ENCODE measurements at regions not wholly inside any gene's neighbourhood (a gene's known extent, or its start where the extent isn't known, plus 50 kb on each side); places are given as distances from the start of the nearest gene placed in this dataset.

DNA sequence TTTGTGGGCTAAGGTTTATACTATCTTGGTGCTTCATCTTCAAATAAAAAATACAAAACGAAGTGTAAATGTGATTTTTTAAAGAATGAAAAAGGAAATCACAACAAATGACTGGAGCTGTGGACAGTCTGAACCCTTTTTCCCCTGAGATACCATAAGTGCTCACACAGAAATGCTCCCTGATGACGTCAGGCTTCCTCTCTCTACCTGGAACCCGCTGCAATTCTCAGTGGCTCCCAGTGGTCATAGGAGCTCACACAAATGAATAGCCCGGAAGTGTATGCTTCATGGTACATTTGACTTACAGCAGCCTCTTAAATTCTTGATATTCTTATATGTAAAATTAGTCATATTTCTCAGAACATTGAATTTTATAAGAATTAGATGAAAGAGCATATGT, 249.7 kb upstream of the GYPC start:
- no peak for DNase-seq (ENCODE audit: low spot score)

DNA sequence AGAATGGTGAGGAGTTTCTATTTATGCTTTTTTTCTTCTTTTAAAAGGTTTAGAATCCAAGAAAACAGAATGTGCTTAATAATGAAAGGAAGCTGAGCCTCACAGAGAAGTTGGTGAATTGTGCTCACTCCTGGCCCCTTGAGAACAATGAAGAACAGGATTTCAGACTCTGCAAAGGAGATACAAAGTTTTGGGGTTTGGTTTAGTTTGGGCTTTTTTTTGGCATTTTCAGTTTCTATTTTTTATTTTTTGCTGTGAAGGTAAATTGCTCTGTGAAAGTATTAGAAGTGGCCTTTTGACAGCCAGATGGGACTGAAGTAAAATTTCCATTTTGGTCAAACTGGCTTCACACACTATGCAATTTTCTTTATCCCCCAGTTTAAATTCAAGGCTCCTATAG, 247.3 kb upstream of the GYPC start:
- DNase-seq (ENCODE audit: low spot score) = no peak

DNA sequence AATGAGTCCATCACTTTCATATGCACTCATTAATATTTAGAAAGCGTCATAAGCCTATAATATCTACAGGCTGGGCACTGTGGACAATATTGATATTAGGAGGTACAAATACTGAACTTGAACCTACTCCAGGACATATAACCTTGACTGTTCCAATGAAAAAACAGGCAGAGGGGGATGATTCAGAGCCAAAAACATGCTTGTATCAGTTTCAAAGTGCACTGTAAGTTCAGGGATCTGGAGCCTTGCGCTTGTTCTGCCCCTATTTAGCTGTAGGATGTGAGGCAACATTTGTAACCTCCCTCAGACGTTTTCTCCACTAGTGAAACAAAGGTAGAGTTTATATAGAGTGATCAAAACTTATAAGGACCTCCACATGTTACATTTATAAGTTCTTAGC, 246.1 kb upstream of the GYPC start:
- no peak for DNase-seq (ENCODE audit: low spot score)

DNA sequence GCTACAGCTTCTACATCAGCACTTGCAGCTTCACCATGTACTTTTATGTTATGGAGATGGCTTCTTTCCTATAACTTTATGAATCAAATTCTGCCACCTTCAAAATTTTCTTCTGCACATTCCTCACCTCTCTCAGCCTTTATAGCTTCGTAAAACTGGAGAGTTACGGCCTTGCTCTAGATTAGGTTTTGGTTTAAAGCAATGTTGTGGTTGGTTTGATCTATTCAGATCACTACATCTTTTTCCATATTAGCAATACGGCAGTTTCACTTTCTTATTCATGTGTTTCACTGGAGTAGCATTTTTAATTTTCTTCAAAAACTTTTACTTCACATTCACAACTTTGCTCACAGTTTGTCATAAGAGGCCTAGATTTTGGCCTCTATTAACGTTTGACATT, 242.9 kb upstream of the GYPC start:
- DNase-seq (ENCODE audit: low spot score) = no peak

DNA sequence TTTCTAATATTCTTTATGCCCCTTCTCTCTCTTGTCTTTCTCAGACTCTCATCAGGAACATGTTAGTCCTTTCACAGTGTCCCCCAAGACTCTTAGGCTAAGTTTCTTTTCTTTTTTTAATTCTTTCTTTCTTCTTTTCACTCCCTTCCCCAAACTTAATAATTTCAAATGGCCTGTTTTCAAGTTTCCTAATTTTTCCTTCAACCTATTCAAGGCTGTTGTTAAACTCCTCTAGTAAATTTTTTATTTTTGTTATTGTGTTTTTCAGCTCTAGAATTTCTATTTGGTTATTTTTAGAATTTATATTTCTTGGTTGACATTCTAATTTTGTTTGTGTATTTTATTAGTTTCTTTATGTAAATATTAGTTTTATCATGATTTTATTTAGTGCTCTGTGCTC, 236.6 kb upstream of the GYPC start:
- no peak for DNase-seq (ENCODE audit: low spot score)

DNA sequence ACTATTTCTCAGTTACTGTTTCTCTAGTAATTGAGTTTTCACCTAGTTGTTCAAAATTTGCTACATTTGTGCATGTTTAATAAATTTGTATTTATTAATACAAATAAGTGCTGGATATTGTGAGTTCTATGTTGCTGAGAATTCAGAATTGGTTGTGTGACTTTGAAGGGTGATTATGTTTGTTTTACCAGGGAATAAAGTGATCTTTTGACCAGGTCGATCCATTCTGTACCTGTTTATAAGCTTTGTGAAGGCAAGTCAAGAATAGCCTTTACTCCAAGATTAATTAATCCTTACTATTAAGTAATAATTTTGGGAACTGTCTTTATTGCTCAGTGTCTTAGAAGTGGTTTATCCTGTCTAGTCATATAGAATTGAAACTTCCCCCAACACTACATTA, 230.0 kb upstream of the GYPC start:
- no peak for DNase-seq (ENCODE audit: low spot score)

DNA sequence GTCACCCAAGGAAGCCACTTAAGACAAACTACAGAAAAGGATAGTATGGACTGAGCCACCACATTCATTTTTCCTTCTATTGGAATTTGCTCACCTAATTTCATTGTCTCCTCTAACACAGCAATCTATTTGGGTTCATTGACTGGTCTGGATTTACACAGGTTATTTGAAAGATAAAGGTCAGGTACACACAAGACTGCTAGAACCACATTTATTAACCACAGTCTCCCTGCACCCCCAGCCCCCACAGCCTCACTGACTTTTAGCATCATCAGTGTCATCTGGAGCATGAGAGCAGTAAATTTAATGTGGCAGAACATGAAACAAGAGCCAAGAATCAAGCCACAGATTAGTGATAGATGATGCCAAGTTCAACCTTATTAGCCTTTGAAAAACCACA, 226.9 kb upstream of the GYPC start:
- DNase-seq (ENCODE audit: low spot score) = no peak

DNA sequence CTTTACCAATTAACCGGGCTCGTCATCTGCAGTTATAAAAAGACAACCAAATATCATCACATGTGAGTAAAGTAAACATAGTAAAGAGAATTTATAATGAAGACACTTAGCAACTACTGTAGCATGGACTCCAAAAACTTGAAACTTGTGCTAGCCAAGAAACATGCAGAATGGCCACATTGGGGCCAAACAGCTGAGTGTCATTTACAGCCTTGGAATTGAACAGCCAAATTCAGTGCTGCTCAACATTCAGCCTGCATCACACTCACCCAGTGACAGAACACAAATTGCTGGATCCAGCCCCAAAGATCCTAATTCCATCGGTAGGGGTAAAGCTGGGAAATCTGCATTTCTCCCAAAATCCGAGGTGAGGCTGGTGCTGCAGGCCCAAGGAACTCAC, 224.8 kb upstream of the GYPC start:
- no peak for DNase-seq (ENCODE audit: low spot score)

DNA sequence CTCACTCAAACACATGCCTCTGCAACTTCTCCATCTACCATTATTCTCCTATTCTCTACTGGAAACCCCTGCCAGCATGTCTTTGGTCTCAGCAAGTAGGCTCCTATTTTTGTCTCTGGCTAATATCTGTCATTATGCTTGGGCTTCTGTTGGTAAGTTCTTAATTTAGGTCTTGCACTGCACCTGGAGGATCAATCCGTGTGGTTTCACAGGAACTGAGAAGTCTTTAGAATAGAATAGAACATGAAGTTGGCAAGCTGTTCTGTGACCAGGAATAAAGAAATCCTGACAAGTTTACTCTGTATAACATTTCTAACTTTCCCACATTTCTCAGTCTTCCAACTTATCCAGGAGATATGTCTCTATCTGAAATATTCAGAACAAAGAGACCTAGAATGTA, 219.5 kb upstream of the GYPC start:
- no peak for DNase-seq (ENCODE audit: low spot score)

DNA sequence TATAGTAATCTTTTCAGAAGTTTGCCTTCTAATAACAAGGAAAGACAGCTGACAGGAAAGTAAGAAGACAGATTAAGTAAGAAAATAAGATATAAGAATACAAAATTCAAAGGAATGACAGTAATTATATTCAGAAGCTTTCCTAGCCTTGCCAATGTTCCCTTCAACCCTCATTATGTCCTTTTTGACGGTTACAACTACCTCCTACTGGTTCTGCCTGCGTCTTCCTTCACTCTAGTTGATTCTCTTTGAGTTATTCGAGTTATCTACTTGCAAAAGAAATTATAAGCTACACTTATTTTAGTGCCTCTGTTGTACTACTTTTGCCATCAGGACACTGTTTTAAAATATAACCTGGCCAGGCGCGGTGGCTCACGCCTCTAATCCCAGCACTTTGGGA, 218.9 kb upstream of the GYPC start:
- no peak for DNase-seq (ENCODE audit: low spot score)

DNA sequence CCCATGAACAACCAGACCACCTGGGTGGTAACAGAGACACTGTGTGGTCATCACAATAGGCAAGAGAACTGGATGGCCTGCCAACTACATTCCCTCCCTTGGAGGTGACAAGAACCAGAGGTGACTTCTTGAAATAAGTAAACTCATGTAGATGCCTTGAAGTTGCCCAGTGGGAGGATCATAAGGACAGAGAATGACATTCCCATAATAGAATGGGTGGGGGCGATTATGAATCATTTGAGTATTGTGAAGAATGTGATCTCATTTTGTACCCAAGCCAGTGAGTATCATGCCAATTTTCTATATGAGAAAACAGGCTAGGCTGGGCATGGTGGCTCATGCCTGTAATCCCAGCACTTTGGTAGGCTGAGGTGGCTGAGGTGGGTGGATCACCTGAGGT, 211.4 kb upstream of the GYPC start:
- DNase-seq (ENCODE audit: low spot score) = no peak

DNA sequence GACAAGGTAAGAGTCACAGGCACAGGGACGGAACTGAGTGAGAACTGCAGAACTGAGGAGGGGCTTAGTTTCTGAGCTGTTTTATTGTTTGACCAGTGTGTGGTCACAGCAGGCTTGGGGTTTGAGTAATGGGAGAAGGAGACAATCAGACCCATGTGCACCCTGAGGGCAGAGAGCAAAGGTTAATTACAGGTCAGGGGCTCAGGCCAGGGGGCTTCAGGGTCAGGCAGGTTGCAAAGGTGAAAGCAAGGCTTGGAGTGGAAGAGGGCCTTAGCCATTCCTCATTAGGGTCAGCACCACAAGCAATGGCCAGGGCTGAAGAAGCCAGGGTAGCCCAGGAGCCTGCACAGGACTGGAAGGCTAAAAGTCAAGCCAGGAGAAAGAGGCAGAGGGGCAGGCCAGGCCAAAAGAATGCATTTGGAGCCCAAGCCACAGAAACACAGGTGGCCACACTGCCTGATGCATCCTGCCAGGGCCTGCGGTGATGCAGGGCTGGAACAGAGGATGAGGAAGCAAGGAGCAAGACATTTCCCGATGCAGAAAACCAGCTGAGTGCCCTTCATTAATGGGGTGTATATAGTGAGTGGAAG, 209.8 kb upstream of the GYPC start:
- no peak for DNase-seq (ENCODE audit: low spot score)

DNA sequence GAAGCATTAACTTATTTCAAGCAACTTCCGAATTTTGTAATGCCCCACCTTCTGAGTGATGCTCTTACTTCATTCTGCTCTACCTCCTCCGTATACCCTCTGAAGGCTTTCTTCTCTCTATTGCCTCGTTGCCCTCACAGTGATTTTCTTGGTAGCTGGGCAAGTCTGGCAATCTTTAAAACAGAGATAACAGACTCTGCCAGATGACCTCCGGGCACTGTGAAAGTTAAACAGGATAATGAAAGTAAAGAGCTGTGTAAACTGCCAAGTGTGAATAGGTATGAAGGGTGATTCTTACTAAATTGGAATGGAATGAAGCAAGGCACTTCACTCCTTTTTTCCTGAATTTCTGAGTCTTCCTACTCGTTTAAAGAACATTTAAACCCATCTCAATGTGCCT, 207.3 kb upstream of the GYPC start:
- no peak for DNase-seq (ENCODE audit: low spot score)

DNA sequence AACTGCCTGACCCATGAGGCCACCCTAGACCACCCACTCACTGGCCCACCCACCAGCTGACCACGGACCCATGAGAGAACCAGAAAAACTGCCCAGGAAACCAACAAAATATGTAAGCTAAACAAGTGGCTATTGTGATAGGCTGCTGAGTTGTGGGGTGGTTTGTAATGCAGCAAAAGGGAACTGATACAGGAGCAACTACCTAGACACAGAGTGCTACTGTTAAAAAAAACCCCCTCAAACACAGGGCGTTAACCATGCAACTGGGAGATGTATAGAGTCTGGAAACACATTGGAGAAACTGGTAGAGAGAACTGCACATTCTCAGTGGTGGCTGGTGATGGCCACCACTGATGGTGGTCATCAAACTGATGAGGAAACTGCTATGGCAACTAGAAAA, 206.3 kb upstream of the GYPC start:
- no peak for DNase-seq (ENCODE audit: low spot score)

DNA sequence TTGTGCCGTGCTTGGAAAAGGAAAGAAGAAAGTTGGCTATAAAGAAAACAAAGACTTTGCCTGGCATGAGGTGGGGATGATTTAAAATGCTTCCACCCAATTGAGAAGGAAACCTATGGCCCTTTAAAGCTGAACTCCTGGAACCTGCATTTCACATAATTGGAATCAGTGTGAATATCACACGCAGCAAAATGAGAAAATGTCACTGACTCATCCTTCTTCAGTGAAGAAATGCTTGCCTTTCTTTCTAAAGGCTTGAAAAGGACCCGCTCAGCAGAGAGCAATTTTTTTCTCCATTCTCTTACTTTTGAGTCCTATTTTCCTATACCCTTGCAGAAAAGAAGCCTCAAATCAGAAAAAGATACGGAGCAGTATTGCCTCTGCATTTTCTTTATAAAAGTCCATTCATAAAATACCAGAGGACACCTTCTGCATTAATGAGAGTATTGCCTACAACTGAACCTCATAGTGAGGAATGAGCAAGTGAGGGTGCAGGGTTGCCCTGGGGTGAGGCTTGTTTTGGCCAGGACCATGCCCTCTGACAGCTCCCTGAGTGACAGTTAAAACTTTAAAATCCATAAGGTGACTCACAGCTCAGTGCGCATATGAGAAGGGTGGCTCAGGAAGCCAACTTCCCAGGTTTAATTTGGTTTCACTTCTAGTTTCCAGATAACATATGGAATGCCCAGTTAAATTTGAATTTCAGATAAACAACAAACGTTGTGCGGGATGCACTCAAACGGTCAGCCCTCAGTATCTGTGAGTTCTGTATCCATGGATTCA, 191.9 kb upstream of the GYPC start:
- DNase-seq (ENCODE audit: low spot score) = no peak

DNA sequence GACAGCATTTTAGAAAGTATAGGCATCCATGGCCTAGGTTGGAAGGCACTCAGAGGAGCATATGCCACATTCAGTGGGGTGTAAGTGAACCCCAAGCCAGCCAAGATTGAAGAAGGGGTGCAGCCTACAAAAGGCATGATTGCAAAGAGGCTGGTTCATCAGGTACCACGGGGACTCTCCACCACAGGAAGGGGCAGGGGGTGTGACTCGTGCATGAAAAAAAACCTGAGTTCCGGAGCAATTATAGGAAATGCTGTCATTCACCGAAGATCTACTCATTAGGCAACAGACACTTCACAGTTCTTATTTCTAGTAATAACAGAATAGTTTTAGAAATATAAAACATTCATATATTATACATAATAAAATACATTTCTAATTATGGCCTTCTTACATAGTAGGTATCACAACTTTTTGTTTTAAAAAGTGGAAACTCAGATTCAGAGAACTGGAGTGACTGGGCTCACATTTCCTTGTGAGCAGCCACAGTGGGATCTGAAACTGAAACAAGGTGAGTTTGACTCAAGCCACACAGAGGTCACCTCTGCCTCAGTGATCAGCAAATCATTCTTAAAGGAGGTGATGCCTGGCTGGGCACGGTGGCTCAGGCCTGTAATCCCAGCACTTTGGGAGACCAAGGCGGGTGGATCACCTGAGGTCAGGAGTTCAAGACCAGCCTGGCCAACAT, 188.4 kb upstream of the GYPC start:
- DNase-seq (ENCODE audit: low spot score) = no peak

DNA sequence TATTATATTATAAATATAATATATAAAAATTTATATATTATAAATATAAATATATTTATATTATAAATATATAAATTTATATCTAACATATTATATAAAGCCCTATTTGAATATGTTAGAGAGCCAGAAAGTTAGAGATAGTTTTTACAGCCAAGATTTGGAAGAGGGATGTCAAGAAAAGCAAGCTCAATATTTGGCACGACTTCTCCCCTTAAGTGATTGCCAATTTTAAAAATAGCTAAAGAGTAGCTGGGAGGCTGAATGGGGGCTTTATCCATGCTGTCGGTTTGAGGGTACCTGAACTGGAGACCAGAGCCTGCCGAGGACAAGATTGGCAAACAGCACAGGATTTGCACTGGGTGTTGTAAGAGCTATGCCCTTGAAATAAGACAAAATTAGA, 180.9 kb upstream of the GYPC start:
- DNase-seq (ENCODE audit: low spot score) = no peak

DNA sequence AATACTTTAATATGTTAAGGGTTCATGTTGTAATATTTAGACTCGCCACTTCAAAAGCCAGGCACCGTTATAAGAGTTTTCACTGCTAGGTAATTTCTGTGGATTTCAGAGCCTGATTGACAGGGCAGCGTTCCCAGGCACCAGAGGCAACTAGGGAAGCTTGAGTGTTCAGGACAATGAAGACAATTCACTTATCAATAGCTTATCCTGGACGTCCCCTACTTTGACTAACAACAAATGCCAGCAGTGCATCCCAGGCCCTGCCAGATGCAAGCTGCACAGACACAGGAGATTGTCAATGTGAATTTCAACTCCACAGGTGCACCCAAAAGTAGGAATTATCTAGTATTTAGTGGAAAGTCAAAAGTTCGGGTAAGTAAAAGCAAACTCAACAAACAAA, 179.3 kb upstream of the GYPC start:
- no peak for DNase-seq (ENCODE audit: low spot score)

DNA sequence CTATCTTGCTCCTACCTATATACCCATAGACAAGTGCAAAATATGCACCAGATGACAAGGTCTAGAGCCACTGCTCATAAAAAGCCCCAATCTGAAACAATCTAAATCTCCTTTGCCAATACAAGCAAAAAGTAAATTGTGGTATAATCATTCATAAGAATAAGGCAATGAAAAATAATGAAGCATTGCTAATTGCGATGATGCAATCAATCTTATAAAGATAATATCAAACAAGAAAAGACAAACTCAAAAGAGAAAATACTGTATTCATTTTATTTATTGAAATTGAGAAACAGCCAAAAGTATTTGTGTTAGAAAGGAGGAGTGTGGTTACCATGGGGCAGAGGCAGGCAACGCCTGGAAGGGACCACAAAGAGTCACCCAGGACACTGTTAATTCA, 175.9 kb upstream of the GYPC start:
- DNase-seq (ENCODE audit: low spot score) = no peak

DNA sequence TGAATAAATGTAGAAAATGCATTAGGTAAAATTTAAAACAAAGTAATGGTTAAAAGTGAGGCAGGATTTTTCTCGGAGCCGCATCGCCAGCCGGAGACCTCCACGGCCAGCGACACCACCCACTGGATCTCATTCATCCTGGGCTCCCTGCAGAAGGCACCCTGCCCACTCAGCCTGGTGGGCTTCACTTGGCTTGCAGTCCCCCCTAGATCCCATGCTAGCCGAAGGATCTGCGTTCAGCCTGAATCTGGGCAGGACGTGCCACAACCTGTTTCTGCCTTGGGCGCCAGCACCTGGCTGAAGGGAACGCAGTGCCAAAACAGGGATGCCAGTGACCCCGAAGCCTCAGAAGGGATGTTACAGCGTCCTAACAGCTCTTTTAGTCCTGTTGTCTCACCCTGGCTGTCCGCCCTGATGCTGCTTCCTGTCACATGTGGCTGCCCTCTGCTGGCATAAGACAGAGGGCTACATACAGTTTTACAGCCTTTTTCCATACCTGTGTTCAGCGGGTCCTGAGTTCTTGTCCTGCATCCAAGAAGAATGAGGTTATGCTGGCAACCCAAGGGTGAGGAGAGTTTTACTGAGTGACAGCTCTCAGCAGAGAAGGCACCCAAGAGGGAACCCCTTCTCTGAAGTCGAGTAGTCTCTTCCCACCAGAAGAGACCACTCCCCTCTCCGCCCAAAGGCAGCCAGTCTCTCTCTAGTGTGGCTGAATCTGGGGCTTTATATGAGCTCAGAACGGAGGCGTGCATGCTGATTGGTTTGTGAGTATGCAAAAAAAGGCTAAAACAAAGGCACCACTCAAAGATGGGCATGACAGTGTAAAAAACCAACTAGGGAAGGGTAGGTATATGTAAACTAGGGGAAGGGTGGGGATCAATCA, 173.1 kb upstream of the GYPC start:
- no peak for DNase-seq (ENCODE audit: low spot score)

DNA sequence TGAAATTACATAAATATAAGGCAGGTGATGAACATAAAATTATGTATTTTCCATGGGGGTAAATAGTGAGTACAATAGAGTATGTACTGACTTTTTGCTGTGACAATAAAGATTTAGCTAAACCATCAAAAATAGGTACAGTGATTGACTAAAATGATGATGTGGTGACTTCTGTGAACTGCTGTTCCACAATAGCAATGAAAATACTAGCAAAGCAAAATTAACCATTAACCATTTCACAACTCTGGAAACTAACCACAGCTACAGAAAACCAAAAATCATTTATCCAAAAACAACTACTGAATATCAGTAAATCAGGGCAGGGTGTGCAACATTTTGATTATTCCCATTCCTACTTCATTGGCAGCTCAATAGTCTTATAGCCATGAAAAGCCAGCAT, 161.4 kb upstream of the GYPC start:
- DNase-seq (ENCODE audit: low spot score) = no peak

DNA sequence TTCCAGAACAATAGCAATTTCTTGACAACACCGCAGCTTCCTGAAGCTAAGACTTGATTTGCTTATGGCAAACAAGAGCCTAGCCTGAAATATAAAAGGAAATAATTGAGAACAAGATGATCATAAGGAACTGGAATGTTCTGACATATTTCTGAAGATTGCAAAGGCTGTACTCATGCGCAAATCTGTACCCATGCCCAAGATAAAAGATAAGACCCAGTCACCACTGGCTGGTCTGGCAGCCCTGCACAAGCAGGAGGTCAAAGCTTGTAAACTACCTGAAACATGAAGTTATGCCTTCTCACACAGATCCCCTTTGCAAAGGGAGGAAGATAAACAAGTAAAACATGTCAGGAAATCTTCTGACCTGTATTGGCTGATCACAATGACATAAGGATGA, 160.8 kb upstream of the GYPC start:
- no peak for DNase-seq (ENCODE audit: low spot score)

DNA sequence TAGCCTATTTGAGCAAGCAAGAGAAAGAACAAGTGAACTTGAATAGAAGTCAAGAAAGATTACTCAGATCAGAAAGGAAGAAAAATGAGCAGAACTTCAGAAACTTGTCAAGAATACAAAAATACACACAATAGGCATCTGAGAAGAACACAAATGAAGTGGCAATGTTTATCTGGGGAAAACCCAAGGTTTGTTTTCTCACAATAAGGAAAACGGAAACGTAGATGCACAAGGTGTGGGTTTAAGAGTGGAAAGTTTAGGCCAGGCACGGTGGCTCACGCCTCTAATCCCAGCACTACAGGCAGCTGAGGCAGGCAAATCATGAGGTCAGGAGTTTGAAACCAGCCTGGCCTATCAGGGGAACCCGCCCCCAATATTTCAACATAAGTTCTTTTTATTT, 159.5 kb upstream of the GYPC start:
- DNase-seq (ENCODE audit: low spot score) = no peak

Measured in kidney capillary endothelial cell (primary cell).